ENCODE measurements at regions not wholly inside any gene's neighbourhood (a gene's known extent, or its start where the extent isn't known, plus 50 kb on each side); places are given as distances from the start of the nearest gene placed in this dataset.
"Not testable (repeated sequence)": the region's sequence is repeated elsewhere in the genome, so short reads cannot be mapped to it uniquely, and the experiment has no call there.

DNA sequence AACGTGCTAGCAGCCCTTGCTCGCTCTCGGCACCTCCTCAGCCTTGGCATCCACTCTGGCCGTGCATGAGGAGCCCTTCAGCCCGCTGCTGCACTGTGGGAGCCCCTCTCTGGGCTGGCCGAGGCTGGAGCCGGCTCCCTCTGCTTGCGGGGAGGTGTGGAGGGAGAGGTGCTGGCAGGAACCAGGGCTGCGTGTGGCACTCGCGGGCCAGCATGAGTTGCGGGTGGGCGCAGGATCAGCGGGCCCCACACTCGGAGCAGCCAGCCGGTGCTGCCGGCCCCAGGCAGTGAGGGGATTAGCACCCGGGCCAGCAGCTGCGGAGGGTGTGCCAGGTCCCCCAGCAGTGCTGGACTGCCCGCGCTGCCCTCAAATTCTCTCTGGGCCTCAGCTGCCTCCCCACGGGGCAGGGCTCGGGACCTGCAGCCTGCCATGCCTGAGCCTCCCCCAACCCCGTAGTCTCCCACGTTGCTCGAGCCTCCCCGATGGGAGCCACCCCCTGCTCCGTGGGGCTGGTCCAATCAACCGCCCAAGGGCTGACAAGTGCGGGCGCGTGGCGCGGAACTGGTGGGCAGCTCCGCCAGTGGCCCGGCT lies 1743.4 kb upstream of the CELF4 start:
- not testable (repeated sequence) for DNase-seq (ENCODE audit: low read depth)

DNA sequence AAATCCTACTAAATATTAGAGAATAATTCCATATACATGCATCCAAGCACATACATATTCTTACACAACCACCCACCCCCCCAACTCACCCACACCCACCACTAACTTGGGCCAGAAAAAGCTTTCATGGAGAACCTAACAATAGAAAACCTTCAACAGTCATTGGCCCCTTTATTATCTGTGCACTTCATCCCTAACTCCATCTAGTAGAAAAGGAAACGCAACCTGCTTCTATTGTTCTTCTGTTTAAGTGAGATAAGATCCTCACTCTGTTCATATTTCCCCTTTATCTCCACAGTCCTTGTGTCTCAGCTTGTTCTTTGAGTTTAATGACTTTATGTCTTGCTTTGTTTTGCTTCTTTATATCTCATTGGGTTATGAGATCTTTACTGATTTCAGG lies 1740.2 kb upstream of the CELF4 start:
- no peak for DNase-seq (ENCODE audit: low read depth)

DNA sequence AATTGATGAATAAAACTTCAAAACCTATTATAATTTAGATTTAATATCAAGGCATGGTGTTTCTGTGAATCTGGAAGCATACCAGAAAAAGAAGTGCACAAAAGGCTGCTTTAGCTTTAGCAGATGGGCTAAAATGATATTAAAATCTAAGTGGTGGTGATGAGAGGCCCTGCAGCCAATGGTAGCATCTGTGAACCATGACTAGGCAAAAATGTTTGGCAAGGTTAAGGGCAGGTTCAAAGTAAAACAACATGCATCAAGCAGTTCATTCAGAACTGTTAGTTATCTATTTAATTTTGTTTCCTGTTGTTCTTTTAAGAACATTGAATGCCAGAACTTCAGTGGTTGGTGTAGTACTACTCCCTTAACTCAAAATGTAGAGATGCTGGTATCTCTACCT lies 1736.9 kb upstream of the CELF4 start:
- DNase-seq (ENCODE audit: low read depth), result no peak

DNA sequence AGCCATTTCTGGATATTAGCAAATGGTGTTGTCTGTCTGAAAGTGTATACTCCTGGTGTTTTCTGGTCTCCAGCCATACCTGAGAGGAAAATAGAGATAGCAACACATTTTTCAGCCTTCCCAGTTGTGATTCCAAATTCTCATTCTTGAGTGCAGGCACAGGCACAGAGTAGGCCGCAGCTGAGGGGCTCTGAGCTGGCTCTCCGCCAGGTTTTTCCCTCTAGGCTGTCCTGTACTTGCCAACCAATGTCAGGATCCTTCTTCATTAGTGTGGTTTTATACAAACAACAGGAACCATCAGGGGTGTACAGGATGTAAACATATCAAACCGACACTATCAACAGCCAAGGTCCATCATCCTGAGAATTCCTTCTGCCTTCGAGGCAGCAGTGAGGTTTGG lies 1733.6 kb upstream of the CELF4 start:
- DNase-seq (ENCODE audit: low read depth), result no peak

DNA sequence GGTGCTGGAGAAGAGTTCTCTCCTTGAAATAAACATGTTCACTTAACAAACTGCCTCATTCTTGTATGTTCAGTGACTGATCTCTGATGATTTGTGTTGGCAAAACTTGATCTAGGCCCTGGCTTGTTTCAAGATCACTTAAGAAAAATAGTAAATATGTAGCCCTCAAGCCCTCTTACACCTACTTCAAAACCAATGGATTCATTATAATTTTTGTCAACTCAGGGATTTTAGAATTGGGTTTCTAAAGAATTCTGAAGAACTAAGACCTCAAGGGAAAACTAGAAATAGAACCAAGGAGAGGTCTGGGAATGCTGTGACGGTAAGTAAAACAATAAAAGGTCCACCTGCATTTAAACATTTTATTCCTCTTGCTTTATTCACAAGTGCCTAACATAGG lies 1731.6 kb upstream of the CELF4 start:
- DNase-seq (ENCODE audit: low read depth), result no peak

DNA sequence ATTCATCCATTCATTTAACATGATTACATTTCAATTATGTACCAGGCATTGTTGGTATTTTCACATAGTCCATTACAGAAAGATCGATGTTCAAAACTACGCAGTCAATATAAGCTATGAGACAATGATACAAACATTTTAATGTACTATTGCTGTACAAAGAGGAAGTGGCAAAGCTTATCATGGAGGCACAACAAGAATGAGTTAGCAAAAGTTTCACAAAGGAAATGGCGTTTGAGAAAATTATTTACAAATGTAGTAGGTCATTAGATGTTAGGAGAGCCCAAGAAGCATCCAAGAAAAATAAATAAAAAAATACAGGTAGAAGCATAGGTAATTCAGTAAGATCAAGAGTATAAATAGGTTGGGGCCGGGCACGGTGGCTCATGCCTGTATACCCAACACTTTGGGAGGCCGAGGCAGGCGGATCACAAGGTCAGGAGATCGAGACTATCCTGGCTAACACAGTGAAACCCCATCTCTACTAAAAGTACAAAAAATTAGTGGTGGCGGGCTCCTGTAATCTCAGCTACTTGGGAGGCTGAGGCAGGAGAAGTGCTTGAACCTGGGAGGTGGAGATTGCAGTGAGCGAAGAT lies 1730.8 kb upstream of the CELF4 start:
- DNase-seq (ENCODE audit: low read depth), result no peak

DNA sequence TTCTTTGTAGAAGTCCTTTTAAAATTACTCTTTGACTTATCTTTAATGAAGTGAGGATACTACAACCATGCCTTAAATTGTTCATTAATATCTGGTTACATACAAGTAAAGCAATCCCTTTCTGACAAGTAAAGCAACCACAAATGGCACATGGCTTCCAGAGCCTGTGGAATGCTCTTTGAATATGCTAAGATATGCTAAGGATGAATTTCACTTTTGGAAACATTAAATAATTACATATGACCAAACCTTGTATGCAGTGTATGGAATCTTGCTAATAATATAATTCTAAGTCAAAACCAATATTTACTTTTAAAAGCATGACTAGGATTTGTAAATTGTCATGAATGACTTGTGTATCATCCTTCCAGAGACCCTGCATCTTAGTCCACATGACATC lies 1711.2 kb upstream of the CELF4 start:
- no peak for DNase-seq (ENCODE audit: low read depth)

DNA sequence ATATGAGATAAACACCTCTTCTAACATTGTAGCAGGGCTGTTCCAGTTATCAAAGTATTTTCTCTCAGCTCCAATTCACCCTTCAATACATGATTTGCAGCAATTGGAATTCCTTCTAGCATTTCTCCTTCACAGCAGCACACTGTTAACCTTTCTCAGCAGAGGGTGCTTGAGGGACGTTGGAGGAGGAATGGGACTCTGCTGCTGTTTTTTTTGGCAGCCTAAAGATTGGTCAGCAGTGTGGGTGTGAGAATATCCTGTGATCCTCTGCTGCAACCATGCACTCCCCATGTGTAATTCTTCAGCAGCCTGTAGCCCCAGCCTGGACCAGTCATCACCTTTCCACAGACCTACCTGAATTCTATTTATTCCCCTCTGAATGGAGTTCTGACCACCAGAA lies 1708.9 kb upstream of the CELF4 start:
- peak; percentile 7 for DNase-seq (ENCODE audit: low read depth)

DNA sequence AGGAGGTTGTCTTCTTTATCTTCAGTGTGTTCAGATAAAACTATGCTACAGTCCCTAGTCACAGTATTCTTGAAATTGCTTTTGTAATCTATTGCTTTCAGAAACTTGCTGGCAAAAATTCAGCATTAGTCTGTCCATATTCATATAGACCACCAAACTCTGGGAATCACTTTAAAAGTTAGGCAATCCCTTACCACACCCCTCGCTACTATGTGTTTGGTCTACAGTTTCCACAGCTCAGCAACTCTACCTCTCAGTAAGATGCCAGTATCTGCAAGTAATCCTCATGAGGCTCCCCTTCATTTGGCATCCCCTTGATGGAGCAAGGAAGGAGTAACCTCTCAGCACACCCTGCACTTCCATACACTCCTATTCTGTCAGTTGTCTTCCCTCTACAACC lies 1706.6 kb upstream of the CELF4 start:
- DNase-seq (ENCODE audit: low read depth), result no peak

DNA sequence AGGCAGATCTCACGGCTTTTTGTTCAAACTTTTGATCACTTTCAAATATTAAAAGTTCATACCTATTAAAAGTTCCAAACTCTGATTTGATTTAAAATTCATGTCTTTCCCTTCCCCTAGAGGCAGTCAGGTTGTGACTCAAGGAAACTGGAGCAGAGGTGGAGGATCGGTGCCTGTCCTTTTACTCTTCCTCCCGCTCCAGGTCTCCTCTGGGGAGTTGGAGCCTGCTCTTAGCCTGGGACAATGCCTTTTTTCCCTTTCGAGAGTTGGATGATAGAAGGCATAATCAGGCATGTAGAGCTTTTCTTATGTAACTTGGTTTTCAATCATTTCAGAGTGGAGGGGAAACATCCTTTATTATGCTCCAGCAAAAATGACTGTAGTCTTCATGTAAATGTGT lies 1706.1 kb upstream of the CELF4 start:
- DNase-seq (ENCODE audit: low read depth), result no peak

DNA sequence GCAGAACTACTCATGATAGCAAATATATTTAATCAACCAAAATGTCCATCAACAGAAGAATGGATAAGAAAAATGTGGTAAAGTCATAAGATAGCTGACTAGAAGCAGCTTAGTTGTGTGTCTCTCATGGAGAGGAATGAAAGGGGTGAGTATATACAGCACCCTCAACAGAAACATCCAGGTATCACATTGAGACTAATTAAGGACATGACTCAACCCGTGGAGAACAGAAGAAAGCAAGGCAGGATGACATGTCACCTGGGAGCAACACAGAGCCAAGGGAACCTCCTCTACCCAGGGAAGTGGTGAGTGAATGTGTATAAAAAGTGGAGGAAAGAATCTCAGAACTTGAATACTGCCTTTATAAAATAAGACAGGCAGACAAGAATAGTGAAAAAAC lies 1695.0 kb upstream of the CELF4 start:
- DNase-seq (ENCODE audit: low read depth), result no peak

DNA sequence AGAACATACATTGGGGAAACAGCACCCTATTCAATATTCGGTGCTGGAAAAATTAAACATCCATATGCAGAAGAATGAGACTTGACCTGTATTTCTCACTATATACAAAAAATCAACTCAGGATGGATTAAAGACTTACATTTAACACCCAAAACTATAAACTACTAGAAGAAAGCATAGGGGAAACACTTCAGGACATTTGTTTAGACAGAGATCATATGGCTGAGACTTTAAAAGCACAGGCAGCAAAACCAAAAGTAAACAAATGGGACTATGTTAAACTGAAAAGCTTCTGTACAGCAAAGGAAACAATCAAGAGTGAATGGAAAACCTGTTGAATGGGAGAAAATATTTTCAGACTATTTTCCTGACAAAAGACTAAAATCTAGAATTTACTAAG lies 1694.1 kb upstream of the CELF4 start:
- DNase-seq (ENCODE audit: low read depth), result no peak

DNA sequence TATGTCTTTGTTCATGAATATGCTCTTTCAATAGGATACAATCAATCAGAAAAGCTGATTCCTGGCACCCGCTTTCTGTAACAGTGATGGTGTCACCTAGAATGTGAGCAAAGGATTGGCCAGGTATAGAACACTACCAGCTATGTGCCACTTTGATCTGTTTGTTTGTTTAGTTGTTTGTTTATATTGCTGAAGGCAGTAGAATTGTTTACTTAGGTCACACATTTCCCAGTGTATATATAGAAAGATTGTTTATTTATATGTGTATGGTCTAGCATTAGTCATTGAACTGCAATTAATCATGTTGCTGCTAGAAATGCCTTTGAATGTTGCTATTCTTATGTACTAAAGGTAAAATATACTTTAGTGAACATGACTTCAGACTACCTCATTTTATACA lies 1678.6 kb upstream of the CELF4 start:
- no peak for DNase-seq (ENCODE audit: low read depth)

DNA sequence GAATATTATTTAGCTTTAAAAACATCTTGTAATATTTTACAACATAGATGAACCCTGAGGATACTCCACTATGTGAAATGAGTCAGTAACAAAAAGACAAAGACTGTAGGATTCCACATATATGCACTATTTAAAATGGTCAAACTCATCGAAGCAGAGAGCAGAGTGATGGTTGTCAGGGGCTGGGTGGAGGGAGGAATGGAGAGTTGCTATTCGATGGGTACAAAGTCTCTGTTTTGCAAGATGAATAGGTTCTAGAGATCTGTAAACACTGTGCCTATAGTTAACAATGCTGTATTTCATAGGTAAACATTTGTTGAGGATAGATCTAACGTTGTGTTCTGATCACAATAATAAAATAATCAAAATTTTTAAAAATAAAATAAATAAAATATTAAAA lies 1675.9 kb upstream of the CELF4 start:
- DNase-seq (ENCODE audit: low read depth), result no peak

DNA sequence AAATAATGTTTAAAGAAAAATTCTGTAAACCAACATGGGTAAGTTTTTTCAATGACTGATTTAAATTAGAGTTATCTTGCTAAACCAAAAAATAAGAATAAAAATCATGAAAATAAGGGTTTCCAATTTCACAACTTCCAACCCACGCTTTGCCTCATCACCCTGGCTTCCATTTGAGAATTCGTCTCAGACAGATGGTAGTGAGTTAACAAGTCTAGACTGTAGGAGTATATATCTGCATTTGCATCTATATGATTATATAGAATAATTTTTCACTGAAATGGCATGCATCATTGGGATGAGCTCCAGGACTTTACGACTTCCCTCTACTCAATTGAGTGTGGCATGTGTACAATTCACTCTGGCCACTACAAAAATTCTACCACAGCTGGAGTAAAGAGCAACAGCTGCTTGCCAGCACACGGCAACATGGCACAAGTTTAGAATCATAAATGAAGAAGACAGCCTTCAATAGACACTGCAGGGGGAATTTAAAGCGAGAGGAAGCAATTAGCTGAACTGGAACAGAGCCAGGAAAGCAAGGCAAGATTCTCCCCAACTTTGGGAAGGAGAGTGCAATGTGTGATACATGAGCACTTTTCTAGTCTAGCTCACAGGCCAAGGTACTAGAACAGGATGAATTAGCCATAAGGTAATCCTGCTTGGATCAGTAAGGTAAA lies 1673.5 kb upstream of the CELF4 start:
- DNase-seq (ENCODE audit: low read depth), result no peak

DNA sequence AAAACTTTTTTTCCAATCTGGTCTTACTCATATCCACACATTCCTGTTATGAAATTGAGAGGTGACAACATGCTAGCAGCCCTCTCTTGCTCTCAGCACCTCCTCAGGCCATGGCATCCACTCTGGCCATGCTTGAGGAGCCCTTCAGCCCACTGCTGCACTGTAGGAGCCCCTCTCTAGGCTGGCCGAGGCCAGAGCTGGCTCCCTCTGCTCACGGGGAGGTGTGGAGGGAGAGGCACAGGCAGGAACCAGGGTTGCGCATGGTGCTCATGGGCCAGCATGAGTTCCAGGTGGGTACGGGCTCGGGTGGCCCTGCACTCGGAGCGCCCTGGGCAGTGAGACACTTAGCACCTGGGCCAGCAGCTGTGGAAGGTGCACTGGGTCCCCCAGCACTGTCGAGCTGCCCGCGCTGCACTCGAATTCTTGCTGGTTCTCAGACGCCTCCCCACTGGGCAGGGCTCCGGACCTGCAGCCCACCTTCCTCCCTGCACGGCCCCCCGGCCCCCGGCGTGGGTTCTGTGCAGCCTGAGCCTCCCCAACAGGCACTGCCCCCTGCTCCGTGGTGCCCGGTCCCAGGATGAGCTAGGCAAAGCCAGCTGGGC lies 1669.6 kb upstream of the CELF4 start:
- DNase-seq (ENCODE audit: low read depth), result no peak

DNA sequence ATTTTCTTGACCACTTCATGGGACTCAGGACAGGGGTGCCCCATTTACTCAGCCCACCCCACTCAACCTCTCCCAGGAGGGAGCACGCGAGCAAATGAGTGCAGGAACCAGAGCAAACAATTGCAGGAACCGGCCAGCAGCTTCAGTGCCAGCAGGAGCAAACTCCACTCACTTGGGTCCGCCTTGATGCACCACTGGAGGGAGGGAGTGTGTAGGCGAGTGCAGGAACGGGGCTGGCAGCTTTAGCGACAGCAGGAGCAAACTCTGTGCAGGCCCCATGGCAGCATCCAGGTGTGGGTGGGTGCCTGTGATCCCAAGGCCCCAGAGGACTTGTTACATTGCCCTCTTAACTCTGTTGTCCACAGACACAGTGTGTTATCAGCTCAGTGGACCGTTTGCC lies 1667.3 kb upstream of the CELF4 start:
- no peak for DNase-seq (ENCODE audit: low read depth)

DNA sequence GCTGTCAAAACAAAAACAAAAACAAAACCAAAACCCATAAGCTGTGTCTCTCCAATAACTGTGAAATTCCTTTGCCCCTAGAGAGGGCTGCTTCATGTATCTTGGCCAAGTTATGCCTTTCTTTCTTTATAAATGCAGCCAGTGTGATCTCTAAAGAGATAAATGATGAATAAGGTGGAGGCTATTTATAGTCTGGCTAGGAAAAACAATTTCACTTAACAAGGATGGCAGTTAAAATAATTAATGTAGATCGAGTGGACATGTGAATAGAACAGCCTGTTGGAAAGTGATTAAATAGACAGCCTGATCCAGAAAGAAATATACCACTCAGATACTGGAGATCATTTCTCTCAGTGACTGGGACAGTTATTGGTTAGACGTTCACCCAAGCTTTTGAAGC lies 1666.9 kb upstream of the CELF4 start:
- DNase-seq (ENCODE audit: low read depth), result no peak

DNA sequence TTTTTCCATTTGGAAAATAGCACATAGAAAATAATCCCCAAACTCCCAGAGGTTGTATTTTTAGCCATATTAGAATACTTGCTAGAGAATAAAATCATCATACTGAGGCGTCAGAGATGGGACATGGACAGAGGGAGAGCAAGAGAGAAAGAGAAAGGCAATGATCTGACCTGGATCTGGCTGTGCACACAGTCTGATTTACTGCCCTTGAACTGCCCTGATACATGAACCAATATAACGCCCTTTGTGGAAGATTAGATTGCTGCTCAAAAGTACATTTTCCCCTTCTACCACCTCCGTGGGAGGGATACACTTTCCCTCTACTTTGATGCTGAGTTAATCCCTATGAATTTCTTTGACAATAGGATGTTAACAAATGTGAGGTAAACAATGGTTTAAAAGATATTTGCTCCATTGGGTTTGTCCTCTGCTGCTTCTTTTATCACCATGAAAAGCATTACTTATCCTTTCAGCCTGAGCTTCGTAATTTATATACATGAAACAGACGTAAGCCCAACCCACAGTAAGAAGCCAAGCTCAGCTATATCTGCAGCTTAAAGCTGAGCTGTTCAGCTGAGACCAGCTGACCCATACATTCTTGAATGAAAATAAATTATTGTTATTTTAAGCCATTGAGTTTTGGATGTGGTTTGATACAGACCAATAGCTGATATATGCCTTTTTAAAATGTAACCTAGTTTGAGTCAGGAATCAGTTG lies 1664.6 kb upstream of the CELF4 start:
- DNase-seq (ENCODE audit: low read depth), result no peak

DNA sequence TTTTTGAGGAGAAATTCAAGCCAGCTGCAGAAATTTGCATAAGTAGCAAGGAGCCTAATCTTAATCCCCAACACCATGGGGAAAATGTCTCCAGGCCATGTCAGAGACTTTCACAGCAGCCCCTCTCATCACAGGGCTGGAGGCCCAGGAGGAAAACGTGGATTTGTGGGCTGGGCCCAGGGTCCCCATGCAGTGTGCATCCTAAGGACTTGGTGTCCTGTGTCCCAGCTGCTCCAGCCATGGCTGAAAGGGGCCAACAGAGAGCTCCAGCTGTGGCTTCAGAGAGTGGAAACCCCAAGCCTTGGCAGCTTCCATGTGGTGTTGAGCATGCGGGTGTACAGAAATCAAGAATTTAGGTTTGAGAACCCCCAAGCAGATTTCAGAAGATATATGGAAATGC lies 1662.2 kb upstream of the CELF4 start:
- not testable (repeated sequence) for DNase-seq (ENCODE audit: low read depth)

DNA sequence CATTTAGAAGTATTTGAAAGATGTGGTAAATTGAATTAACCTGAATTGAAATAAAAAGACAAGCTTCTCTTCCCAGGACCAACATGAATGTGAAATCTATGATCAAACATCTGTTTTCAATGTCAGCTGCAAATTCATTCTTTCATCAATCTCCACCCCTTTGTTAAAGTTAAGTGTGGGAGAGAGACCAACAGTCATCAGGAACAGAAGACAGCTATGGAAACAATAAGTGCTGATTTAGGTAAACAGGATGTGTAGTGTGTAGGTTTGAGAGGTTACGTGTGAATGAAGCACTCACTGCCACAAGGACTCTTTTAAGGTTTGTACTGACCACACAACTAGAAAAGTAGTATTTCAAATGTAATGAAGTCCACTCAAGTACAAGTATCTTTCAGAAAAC lies 1659.8 kb upstream of the CELF4 start:
- DNase-seq (ENCODE audit: low read depth), result no peak

DNA sequence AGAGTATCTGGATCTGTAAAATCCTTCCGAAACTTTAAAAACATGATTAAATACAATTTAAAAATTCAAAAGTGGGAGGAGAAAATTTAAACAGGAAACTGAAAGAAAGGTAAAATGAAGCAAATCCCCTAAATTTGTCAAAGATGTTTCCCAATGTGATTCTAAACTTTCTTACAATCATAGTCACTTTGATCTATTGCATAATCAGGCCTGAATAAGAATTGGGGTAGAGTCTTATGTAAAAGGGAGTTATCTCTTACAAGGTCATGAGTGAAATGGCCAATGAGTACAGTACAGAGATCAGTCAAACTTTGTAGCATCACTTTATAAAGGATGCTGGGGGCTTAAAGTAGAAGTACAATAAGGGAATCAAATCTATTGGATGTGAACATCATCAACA lies 1657.7 kb upstream of the CELF4 start:
- no peak for DNase-seq (ENCODE audit: low read depth)

DNA sequence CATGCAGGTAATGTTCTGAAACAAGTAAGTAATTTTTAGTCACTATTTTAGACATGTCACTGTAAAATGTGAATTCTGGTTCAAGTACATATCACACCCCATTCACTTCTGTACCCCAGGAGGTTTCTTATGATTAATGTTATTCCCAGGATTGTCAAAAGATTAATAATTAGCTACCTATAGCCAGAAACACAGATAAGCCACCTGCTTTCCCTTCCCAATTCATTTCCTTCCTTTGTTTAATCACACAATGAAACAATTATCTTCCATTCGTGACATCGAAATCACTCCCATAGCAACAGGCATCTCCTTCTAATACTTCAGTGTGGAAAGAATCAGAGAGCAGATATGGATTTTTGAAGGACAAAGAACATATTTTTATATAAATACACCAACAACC lies 1650.3 kb upstream of the CELF4 start:
- DNase-seq (ENCODE audit: low read depth), result no peak

All from fibroblast of gingiva (primary cell).